ENCODE measurements at regions not wholly inside any gene's neighbourhood (a gene's known extent, or its start where the extent isn't known, plus 50 kb on each side); places are given as distances from the start of the nearest gene placed in this dataset.

- TF ChIP-seq CTCF (conservative IDR thresholded peaks at IDR 0.05 in 1 of 2, IDR thresholded peaks at IDR 0.05 in 1 of 2; ENCODE audit: low read depth in 1 of 2, low read length in 2 of 2), result no peak
- TF ChIP-seq EZH2 (IDR thresholded peaks at IDR 0.05; ENCODE audit: low read length, missing control alignments), result no peak
Observed at GRCh38 chr2:234133004-234133403, 82.5 kb downstream of the SPP2 start.

Measured in fibroblast of lung (primary cell).